22Rv1 (cell line): ENCODE measurements at regions not wholly inside any gene's neighbourhood (a gene's known extent, or its start where the extent isn't known, plus 50 kb on each side); places are given as distances from the start of the nearest gene placed in this dataset.

Experiments
- CTCF ChIP-seq: fragments of 450-650 bp; IDR thresholded peaks from 2 replicates; pipeline ENCODE4 v1.5.1; 2017; ENCODE audit warnings: mild to moderate bottlenecking
- ZFX ChIP-seq: fragments of 450-650 bp; IDR thresholded peaks from 2 replicates; pipeline ENCODE4 v1.6.1; 2017; ENCODE audit warnings: antibody characterized with exemption, borderline replicate concordance

- TF ChIP-seq CTCF (no peak), ZFX (no peak)
Measured at GRCh38 chr6:41439524-41440418, 104.4 kb downstream of the NCR2 start.
